ENCODE measurements at regions not wholly inside any gene's neighbourhood (a gene's known extent, or its start where the extent isn't known, plus 50 kb on each side); places are given as distances from the start of the nearest gene placed in this dataset.
"Not testable (repeated sequence)": the region's sequence is repeated elsewhere in the genome, so short reads cannot be mapped to it uniquely, and the experiment has no call there.

DNA sequence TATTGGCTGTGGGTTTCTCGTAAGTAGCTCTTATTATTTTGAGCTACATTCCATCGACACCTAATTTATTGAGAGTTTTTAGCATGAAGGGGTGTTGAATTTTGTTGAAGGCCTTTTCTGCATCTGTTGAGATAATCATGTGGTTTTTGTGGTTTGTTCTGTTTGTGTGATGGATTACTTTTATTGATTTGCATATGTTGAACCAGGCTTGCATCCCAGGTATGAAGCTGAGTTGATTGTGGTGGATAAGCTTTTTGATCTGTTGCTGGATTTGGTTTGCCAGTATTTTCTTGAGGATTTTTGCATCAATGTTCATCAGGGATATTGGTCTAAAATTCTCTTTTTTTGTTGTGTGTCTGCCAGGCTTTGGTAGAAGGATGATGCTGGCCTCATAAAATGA lies 301.5 kb downstream of the BCKDHB start:
- not testable (repeated sequence) for TF ChIP-seq CTCF, POLR2A (IDR thresholded peaks at IDR 0.05)
